ENCODE measurements at regions not wholly inside any gene's neighbourhood (a gene's known extent, or its start where the extent isn't known, plus 50 kb on each side); places are given as distances from the start of the nearest gene placed in this dataset.

DNA sequence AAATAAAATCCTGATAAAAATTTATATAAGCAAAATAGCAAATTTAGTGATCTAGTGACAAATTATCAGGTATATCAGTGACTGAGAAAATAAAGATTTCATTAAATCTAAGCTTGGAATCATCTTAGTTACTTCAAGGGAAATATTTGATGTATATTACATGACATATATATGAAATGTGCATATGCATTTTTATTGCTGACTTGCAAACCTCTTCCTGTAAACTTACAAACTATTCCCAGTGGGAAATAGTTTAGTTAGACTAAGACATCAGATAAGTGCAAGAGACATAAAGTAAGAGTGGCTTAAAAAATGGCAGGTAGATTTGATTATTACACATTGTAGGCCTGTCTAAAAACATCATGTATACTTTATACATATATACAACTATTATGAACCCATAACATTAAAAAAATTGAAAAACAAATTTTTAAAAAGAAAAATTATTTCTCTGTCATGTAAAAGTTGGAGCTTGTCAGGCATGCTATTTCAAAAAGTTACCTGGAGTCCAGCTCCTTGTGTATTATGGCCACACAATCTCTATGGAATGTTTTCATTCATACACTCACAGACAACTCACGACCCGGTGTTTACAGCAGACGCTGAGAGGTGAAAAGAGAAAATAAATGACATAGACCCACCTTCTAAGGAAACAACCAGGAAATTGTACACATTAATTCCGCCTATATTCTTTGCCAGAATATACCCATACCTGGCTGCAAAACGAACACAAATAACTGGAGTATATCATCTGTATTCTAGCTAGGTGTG is 724.5 kb downstream of the SLITRK6 start:
- Histone ChIP-seq H3K9me3 (no peaks in the 10 kb centered on the region), H3K4me3 (no peak overlapping the region), H3K36me3 (no peaks in the 10 kb centered on the region), H3K27ac (no peak overlapping the region), H3K4me1 (no peaks in the 10 kb centered on the region), H3K27me3 (no peaks in the 10 kb centered on the region)
- no peak for DNase-seq (ENCODE audit: low spot score in 2 of 2)
- TF ChIP-seq CTCF (IDR thresholded peaks at IDR 0.05), result no peak
- TF ChIP-seq POLR2AphosphoS5 (IDR thresholded peaks at IDR 0.05), result no peak
- no peak for TF ChIP-seq POLR2A (IDR thresholded peaks at IDR 0.05)
- intact Hi-C loops (cut with DNase I; ENCODE audit: low total_unique reads), result no loop called here

- DNase-seq (ENCODE audit: low spot score in 2 of 2), result no peak
- Histone ChIP-seq H3K4me3 (no peak overlapping the region), H3K36me3 (no peaks in the 10 kb centered on the region), H3K27me3 (no peaks in the 10 kb centered on the region), H3K4me1 (no peaks in the 10 kb centered on the region), H3K27ac (no peak overlapping the region), H3K9me3 (no peaks in the 10 kb centered on the region)
- intact Hi-C loops (cut with DNase I; ENCODE audit: low total_unique reads), result no loop called here
- TF ChIP-seq POLR2A (IDR thresholded peaks at IDR 0.05) (no peak), CTCF (IDR thresholded peaks at IDR 0.05) (no peak), POLR2AphosphoS5 (IDR thresholded peaks at IDR 0.05) (no peak)
These were observed 731.0 kb downstream of the SLITRK6 start for GRCh38 chr13:85068231-85068630.

GRCh38 chr13:85040215-85040614 is 759.0 kb downstream of the SLITRK6 start:
- DNase-seq (ENCODE audit: low spot score in 2 of 2), result no peak
- no peak for TF ChIP-seq POLR2AphosphoS5 (IDR thresholded peaks at IDR 0.05)
- no peak for TF ChIP-seq CTCF (IDR thresholded peaks at IDR 0.05)
- no peak for TF ChIP-seq POLR2A (IDR thresholded peaks at IDR 0.05)
- intact Hi-C loops (cut with DNase I; ENCODE audit: low total_unique reads), result no loop called here

DNA sequence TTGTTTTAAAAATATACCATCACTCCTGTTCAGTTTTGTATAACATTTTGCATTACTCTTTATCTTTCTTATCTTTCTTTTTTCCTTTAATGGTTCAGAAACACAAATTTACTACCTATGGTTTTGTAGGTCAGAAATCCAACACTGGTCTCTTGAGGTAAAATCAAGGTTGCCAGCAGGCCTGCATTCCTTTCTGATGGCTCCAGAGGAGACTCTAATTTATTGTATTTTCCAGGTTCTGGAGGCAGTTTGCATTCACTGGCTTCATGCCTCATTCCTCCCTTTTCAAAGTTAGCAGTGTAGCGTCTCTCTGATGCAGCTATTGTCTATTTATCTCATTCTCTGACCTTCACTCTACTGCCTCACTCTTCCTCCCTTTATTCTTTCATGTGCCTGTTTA is 767.4 kb downstream of the SLITRK6 start:
- intact Hi-C loops (cut with DNase I; ENCODE audit: low total_unique reads), result no loop called here
- Histone ChIP-seq H3K27ac (no peak overlapping the region), H3K4me1 (no peaks in the 10 kb centered on the region), H3K36me3 (no peaks in the 10 kb centered on the region), H3K4me3 (no peak overlapping the region), H3K27me3 (no peaks in the 10 kb centered on the region), H3K9me3 (peaks cover 5 to 18% of the 10 kb centered on the region in 2 donors)
- no peak for DNase-seq (ENCODE audit: low spot score in 2 of 2)
- TF ChIP-seq CTCF (IDR thresholded peaks at IDR 0.05), result no peak
- no peak for TF ChIP-seq POLR2AphosphoS5 (IDR thresholded peaks at IDR 0.05)
- TF ChIP-seq POLR2A (IDR thresholded peaks at IDR 0.05), result no peak

More at GRCh38 chr13:85040215-85040614, 759.0 kb downstream of the SLITRK6 start:
- Histone ChIP-seq H3K9me3 (no peaks in the 10 kb centered on the region), H3K27ac (no peak overlapping the region), H3K4me3 (no peak overlapping the region), H3K27me3 (no peaks in the 10 kb centered on the region), H3K36me3 (no peaks in the 10 kb centered on the region), H3K4me1 (no peaks in the 10 kb centered on the region)

DNA sequence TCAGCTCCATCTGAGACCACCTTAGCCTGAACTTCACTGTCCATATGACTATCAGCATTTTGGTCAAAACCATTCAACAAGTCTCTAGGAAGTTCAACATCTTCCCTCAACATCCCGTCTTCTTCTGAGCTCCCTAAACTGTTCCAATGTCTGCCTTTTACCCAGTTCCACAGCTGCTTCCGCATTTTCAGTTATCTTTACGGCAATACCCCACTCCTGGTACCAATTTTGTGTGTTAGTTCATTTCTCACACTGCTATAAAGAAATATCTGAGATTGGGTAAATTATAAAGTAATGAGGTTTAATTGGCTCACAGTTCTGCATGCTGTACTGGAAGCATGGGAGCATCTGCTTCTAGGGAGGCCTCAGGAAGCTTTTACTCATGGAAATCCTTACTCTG is 771.2 kb downstream of the SLITRK6 start:
- DNase-seq (ENCODE audit: low spot score in 2 of 2), result no peak
- no peaks in the 10 kb centered on the region for H3K36me3 ChIP-seq
- no peaks in the 10 kb centered on the region for H3K4me1 ChIP-seq
- no peak overlapping the region for H3K4me3 ChIP-seq
- no peak overlapping the region for H3K27ac ChIP-seq
- no peak for TF ChIP-seq POLR2AphosphoS5 (IDR thresholded peaks at IDR 0.05)
- no peak for TF ChIP-seq POLR2A (IDR thresholded peaks at IDR 0.05)
- TF ChIP-seq CTCF (IDR thresholded peaks at IDR 0.05), result no peak
- H3K9me3 ChIP-seq, result peaks cover 14 to 35% of the 10 kb centered on the region in 2 donors
- H3K27me3 ChIP-seq, result no peaks in the 10 kb centered on the region
- intact Hi-C loops (cut with DNase I; ENCODE audit: low total_unique reads), result no loop called here

All from breast epithelium (tissue), 4 donors.